H9 (cell line): ENCODE measurements at regions not wholly inside any gene's neighbourhood (a gene's known extent, or its start where the extent isn't known, plus 50 kb on each side); places are given as distances from the start of the nearest gene placed in this dataset.

ENCODE experiments used
- DNase-seq: peaks from one replicate; pipeline ENCODE4 v3.0.0-alpha.2; 2017
- H2AFZ ChIP-seq: one replicate; pipeline ENCODE4 v1.6.1; 2013; ENCODE audit warnings: mild to moderate bottlenecking, low read length, control low read depth, moderate library complexity
- H2AK5ac ChIP-seq: 2 replicates; pipeline ENCODE4 v1.6.1; 2013; ENCODE audit warnings: low read length, control low read depth, mixed read lengths; ENCODE audit not compliant: insufficient read length
- H2BK120ac ChIP-seq: one replicate; pipeline ENCODE4 v1.6.1; 2013; ENCODE audit warnings: low read depth, mild to moderate bottlenecking, low read length, control low read depth, inconsistent platforms; ENCODE audit not compliant: poor library complexity, severe bottlenecking
- H2BK12ac ChIP-seq: 2 replicates; pipeline ENCODE4 v1.6.1; 2013; ENCODE audit warnings: low read length, control low read depth, mixed read lengths, low read depth; ENCODE audit not compliant: insufficient read length
- H2BK15ac ChIP-seq: 2 replicates; pipeline ENCODE4 v1.6.1; 2013; ENCODE audit warnings: low read depth, low read length, control low read depth
- H2BK20ac ChIP-seq: one replicate; pipeline ENCODE4 v1.6.1; 2013; ENCODE audit warnings: low read depth, mild to moderate bottlenecking, low read length, control low read depth, inconsistent platforms; ENCODE audit not compliant: poor library complexity, severe bottlenecking
- H2BK5ac ChIP-seq: 2 replicates; pipeline ENCODE4 v1.6.1; 2013; ENCODE audit warnings: low read length, control low read depth, mixed read lengths; ENCODE audit not compliant: insufficient read length
- H3K14ac ChIP-seq: 2 replicates; pipeline ENCODE4 v1.6.1; 2013; ENCODE audit warnings: low read length, control low read depth; ENCODE audit not compliant: insufficient read depth
- H3K18ac ChIP-seq: 2 replicates; pipeline ENCODE4 v1.6.1; 2013; ENCODE audit warnings: low read depth, mild to moderate bottlenecking, mixed read lengths, low read length, control low read depth; ENCODE audit not compliant: insufficient read length
- H3K23ac ChIP-seq: 2 replicates; pipeline ENCODE4 v1.6.1; 2013; ENCODE audit warnings: low read length, control low read depth, mixed read lengths, low read depth; ENCODE audit not compliant: insufficient read length
- H3K23me2 ChIP-seq: 2 replicates; pipeline ENCODE4 v1.6.1; 2013; ENCODE audit warnings: low read depth, mild to moderate bottlenecking, mixed read lengths, low read length, control low read depth; ENCODE audit not compliant: insufficient read length, poor library complexity, severe bottlenecking
- H3K27ac ChIP-seq: 2 replicates; pipeline ENCODE4 v1.5.1; 2013; ENCODE audit warnings: low read length, control low read depth, mixed read lengths, low read depth; ENCODE audit not compliant: insufficient read length
- H3K27me3 ChIP-seq: 2 replicates; pipeline ENCODE4 v1.6.1; 2013; ENCODE audit warnings: low read length, control low read depth, inconsistent platforms; ENCODE audit not compliant: insufficient read depth
- H3K4ac ChIP-seq: 2 replicates; pipeline ENCODE4 v1.6.1; 2013; ENCODE audit warnings: low read depth, mild to moderate bottlenecking, control low read depth, inconsistent platforms, low read length, moderate library complexity
- H3K4me1 ChIP-seq: 2 replicates; pipeline ENCODE4 v1.6.1; 2013; ENCODE audit warnings: low read length, control low read depth, inconsistent platforms; ENCODE audit not compliant: insufficient read depth
- H3K4me2 ChIP-seq: 2 replicates; pipeline ENCODE4 v1.6.1; 2013; ENCODE audit warnings: low read length, control low read depth, mixed read lengths; ENCODE audit not compliant: insufficient read length, insufficient read depth
- H3K56ac ChIP-seq: 2 replicates; pipeline ENCODE4 v1.6.1; 2013; ENCODE audit warnings: low read depth, mild to moderate bottlenecking, mixed read lengths, low read length, control low read depth; ENCODE audit not compliant: insufficient read length
- H3K79me1 ChIP-seq: 2 replicates; pipeline ENCODE4 v1.6.1; 2013; ENCODE audit warnings: low read depth, mild to moderate bottlenecking, moderate library complexity, low read length, control low read depth, inconsistent platforms; ENCODE audit not compliant: insufficient read depth, poor library complexity, severe bottlenecking
- H3K79me2 ChIP-seq: 2 replicates; pipeline ENCODE4 v1.6.1; 2013; ENCODE audit warnings: low read length, control low read depth, inconsistent platforms; ENCODE audit not compliant: insufficient read depth
- H3K9ac ChIP-seq: 2 replicates; pipeline ENCODE4 v1.6.1; 2013; ENCODE audit warnings: low read length, control low read depth, mixed read lengths; ENCODE audit not compliant: insufficient read length; ENCODE audit errors: extremely low read depth
- H3K9me3 ChIP-seq: one replicate; pipeline ENCODE4 v1.6.1; 2013; ENCODE audit warnings: low read depth, low read length, inconsistent platforms; ENCODE audit not compliant: control insufficient read depth
- H3T11ph ChIP-seq: one replicate; pipeline ENCODE4 v1.6.1; 2013; ENCODE audit warnings: mild to moderate bottlenecking, low read length, control low read depth, inconsistent platforms
- H4K20me1 ChIP-seq: one replicate; pipeline ENCODE4 v1.6.1; 2013; ENCODE audit not compliant: control insufficient read depth, insufficient read length, insufficient read depth
- H4K5ac ChIP-seq: 2 replicates; pipeline ENCODE4 v1.6.1; 2013; ENCODE audit warnings: low read depth, mild to moderate bottlenecking, mixed read lengths, low read length, control low read depth; ENCODE audit not compliant: insufficient read length
- H4K8ac ChIP-seq: replicated peaks from 2 replicates; pipeline ENCODE4 v1.6.1; 2013; ENCODE audit warnings: low read length, control low read depth, mixed read lengths, low read depth; ENCODE audit not compliant: insufficient read length
- H4K91ac ChIP-seq: 2 replicates; pipeline ENCODE4 v1.6.1; 2013; ENCODE audit warnings: low read depth, mild to moderate bottlenecking, moderate library complexity, mixed read lengths, low read length, control low read depth; ENCODE audit not compliant: insufficient read length
- H3K27ac Mint-ChIP-seq, 3 experiments: 2 replicates in 2 of 3; 3 replicates in 1 of 3; pipeline ENCODE4 v1.8.0; 2020 to 2021; ENCODE audit warnings: mixed read lengths in 3 of 3, mild to moderate bottlenecking in 1 of 3, moderate library complexity in 1 of 3
- H3K27me3 Mint-ChIP-seq: 2 replicates; pipeline ENCODE4 v1.8.0; 2021; ENCODE audit warnings: low read depth, mild to moderate bottlenecking, moderate library complexity, mixed read lengths
- H3K36me3 Mint-ChIP-seq, 3 experiments: 2 replicates in 2 of 3; 3 replicates in 1 of 3; pipeline ENCODE4 v1.8.0; 2020 to 2021; ENCODE audit warnings: low read depth in 3 of 3, mixed read lengths in 3 of 3; ENCODE audit not compliant: insufficient read depth in 1 of 3
- H3K4me1 Mint-ChIP-seq, 2 experiments: 2 replicates each; pipeline ENCODE4 v1.8.0; 2020; ENCODE audit warnings: mixed read lengths in 2 of 2
- H3K4me3 Mint-ChIP-seq, 2 experiments: 2 replicates in 1 of 2; 3 replicates in 1 of 2; pipeline ENCODE4 v1.8.0; 2020 to 2021; ENCODE audit warnings: mild to moderate bottlenecking in 2 of 2, mixed read lengths in 2 of 2, moderate library complexity in 1 of 2
- H3K9me3 Mint-ChIP-seq, 2 experiments: 2 replicates in 1 of 2; 3 replicates in 1 of 2; pipeline ENCODE4 v1.8.0; 2020; ENCODE audit warnings: mild to moderate bottlenecking in 2 of 2, mixed read lengths in 2 of 2, moderate library complexity in 1 of 2
- WGBS: extraction: QIAGEN DNeasy Blood & Tissue Kit; methylation state at CpG from one replicate; pipeline ENCODE4 v1.1.7; 2013; ENCODE audit warnings: missing lambda C conversion rate, low lambda C conversion rate, mixed read lengths; ENCODE audit not compliant: insufficient read length; ENCODE audit errors: extremely low coverage; 5-methylcytosine and 5-hydroxymethylcytosine counted together
- TF ChIP-seq, protein P1 (sequence below): fragments of 200-600 bp; sonication (generic); conservative IDR thresholded peaks from 3 replicates; pipeline ENCODE4 v1.8.0; 2021; ENCODE audit warnings: antibody characterized with exemption, mild to moderate bottlenecking

DNA sequence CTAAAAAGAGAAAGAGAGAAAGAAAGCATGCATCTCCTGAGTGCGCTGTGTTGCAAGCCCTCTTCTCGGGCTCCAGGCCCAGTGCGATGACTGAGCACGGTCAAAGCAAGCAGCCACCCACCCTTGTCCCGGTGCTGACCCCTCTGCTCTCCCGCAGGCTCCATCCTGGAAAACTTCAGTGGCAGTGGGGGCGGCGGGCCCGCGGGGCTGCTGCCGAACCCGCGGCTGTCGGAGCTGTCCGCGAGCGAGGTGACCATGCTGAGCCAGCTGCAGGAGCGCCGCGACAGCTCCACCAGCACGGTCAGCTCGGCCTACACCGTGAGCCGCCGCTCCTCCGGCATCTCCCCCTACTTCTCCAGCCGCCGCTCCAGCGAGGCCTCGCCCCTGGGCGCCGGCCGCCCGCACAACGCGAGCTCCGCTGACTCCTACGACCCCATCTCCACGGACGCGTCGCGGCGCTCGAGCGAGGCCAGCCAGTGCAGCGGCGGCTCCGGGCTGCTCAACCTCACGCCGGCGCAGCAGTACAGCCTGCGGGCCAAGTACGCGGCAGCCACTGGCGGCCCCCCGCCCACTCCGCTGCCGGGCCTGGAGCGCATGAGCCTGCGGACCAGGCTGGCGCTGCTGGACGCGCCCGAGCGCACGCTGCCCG lies 252.5 kb downstream of the GLI2 start:
- Mint-ChIP-seq H3K27ac (no peak overlapping the region), H3K4me3 (no peak overlapping the region), H3K9me3 (no peaks in the 10 kb centered on the region), H3K4me1 (no peaks in the 10 kb centered on the region), H3K36me3 (peaks cover 38 to 72% (median 68%) of the 10 kb centered on the region in 3 experiments), H3K27me3 (no peaks in the 10 kb centered on the region)
- H3K9ac ChIP-seq: no peak overlapping the region
- TF ChIP-seq, protein P1, sequence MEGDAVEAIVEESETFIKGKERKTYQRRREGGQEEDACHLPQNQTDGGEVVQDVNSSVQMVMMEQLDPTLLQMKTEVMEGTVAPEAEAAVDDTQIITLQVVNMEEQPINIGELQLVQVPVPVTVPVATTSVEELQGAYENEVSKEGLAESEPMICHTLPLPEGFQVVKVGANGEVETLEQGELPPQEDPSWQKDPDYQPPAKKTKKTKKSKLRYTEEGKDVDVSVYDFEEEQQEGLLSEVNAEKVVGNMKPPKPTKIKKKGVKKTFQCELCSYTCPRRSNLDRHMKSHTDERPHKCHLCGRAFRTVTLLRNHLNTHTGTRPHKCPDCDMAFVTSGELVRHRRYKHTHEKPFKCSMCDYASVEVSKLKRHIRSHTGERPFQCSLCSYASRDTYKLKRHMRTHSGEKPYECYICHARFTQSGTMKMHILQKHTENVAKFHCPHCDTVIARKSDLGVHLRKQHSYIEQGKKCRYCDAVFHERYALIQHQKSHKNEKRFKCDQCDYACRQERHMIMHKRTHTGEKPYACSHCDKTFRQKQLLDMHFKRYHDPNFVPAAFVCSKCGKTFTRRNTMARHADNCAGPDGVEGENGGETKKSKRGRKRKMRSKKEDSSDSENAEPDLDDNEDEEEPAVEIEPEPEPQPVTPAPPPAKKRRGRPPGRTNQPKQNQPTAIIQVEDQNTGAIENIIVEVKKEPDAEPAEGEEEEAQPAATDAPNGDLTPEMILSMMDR: no peak
- no peak overlapping the region for H4K8ac ChIP-seq
- no peaks in the 10 kb centered on the region for H3K23me2 ChIP-seq
- H3K23ac ChIP-seq: no peak overlapping the region
- H2AK5ac ChIP-seq: no peak overlapping the region
- no peak overlapping the region for H3K56ac ChIP-seq
- H3K4me2 ChIP-seq: no peak overlapping the region
- WGBS: no CpG with 5 or more reads among the region's 68 CpGs
- H4K91ac ChIP-seq: no peak overlapping the region
- no peak overlapping the region for H2BK120ac ChIP-seq
- H4K5ac ChIP-seq: no peak overlapping the region
- no peaks in the 10 kb centered on the region for H3K79me2 ChIP-seq
- no peak overlapping the region for H2AFZ ChIP-seq
- no peak overlapping the region for H2BK15ac ChIP-seq
- H3K79me1 ChIP-seq: no peaks in the 10 kb centered on the region
- no peaks in the 10 kb centered on the region for H3K27me3 ChIP-seq
- no peak overlapping the region for H3K14ac ChIP-seq
- H2BK5ac ChIP-seq: no peak overlapping the region
- H3K18ac ChIP-seq: no peak overlapping the region
- H4K20me1 ChIP-seq: no peaks in the 10 kb centered on the region
- no peak overlapping the region for H2BK20ac ChIP-seq
- no peak overlapping the region for H3K4ac ChIP-seq
- DNase-seq: no peak
- H3T11ph ChIP-seq: no peak overlapping the region
- H3K27ac ChIP-seq: no peak overlapping the region
- H3K4me1 ChIP-seq: no peaks in the 10 kb centered on the region
- no peak overlapping the region for H2BK12ac ChIP-seq
- H3K9me3 ChIP-seq: no peaks in the 10 kb centered on the region
